ENCODE measurements at regions not wholly inside any gene's neighbourhood (a gene's known extent, or its start where the extent isn't known, plus 50 kb on each side); places are given as distances from the start of the nearest gene placed in this dataset.

DNA sequence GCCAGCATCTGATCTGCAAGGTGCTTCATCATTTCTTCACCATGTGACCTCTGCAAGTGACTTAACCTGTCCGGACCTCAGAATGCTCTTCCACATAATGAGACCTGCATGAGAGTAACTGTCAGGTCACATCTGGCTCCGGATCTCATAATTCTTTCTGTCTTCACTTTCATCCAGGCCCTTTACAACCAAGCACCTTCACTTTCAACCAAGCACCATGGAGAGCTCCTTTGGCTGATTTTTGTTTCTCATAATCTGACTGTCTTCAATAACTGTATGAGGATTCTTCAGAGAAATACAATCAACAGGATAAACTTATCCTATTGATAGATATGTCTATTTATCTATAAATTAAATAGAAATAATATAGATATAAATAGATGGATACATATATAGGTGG is 148.1 kb downstream of the VCX3A start:
- ChIA-PET CTCF (no interaction called here), POLR2A (no interaction called here), RAD21 (ENCODE audit: unreplicated experiment) (no interaction called here), SMC1A (ENCODE audit: uncharacterized antibody, unreplicated experiment) (no interaction called here)
- Histone ChIP-seq H4K20me1 (ENCODE audit: control insufficient read depth, insufficient read depth) (no peaks in the 10 kb centered on the region), H2AFZ (ENCODE audit: control insufficient read depth, low read depth, low read length) (no peak overlapping the region), H3K9ac (ENCODE audit: control insufficient read depth, insufficient read depth, low read length) (no peak overlapping the region), H3K9me3 (replicated peaks; ENCODE audit: control insufficient read depth, insufficient read depth, low read length) (no peaks in the 10 kb centered on the region), H3K4me3 (no peak overlapping the region), H3K27me3 (replicated peaks in 1 of 2; ENCODE audit: control insufficient read depth in 2 of 2, insufficient read depth in 2 of 2, low read length in 1 of 2) (no peaks in the 10 kb centered on the region), H3K27ac (ENCODE audit: control insufficient read depth, insufficient read depth) (no peak overlapping the region), H3K4me1 (ENCODE audit: control insufficient read depth, insufficient read depth, low read length) (no peaks in the 10 kb centered on the region), H3K79me2 (ENCODE audit: control insufficient read depth, insufficient read depth, low read length) (no peaks in the 10 kb centered on the region), H3K36me3 (ENCODE audit: control insufficient read depth in 2 of 2, insufficient read depth in 2 of 2, low read length in 1 of 2) (no peaks in the 10 kb centered on the region), H3K4me2 (ENCODE audit: control insufficient read depth, insufficient read depth) (no peak overlapping the region)
- TF ChIP-seq REST (IDR thresholded peaks at IDR 0.05; ENCODE audit: low read depth, low read length), result peak; percentile 73
- TF ChIP-seq IKZF1 (conservative IDR thresholded peaks at IDR 0.05), result no peak
- TF ChIP-seq TAF1 (IDR thresholded peaks at IDR 0.05; ENCODE audit: borderline replicate concordance, low read depth, low read length), result no peak
- ATAC-seq (no peak), DNase-seq (ENCODE audit: low read depth, low spot score) (no peak), FAIRE-seq (no peak)
- intact Hi-C loops (cut with micrococcal nuclease; ENCODE audit: unreplicated experiment), result no loop called here
- in situ Hi-C loops (cut with MboI), result no loop called here
- 12% methylated on average over 2 of the region's 2 CpGs for WGBS (ENCODE audit: insufficient coverage, insufficient replicate concordance, low lambda C conversion rate, missing lambda C conversion rate)
- no TSS peak for BruUV-seq (replicated peaks)

- H3K36me3 ChIP-seq (ENCODE audit: control insufficient read depth in 2 of 2, insufficient read depth in 2 of 2, low read length in 1 of 2), result no peaks in the 10 kb centered on the region
- no peak overlapping the region for H3K4me3 ChIP-seq
- in situ Hi-C loops (cut with MboI), result no loop called here
- no peak for DNase-seq (ENCODE audit: low read depth, low spot score)
- no peak overlapping the region for H2AFZ ChIP-seq (ENCODE audit: control insufficient read depth, low read depth, low read length)
- no peaks in the 10 kb centered on the region for H3K79me2 ChIP-seq (ENCODE audit: control insufficient read depth, insufficient read depth, low read length)
- CTCF ChIA-PET, result no interaction called here
- no TSS peak for BruUV-seq (replicated peaks)
- no peak for FAIRE-seq
- H3K9ac ChIP-seq (ENCODE audit: control insufficient read depth, insufficient read depth, low read length), result no peak overlapping the region
- 0% methylated on average over 4 of the region's 4 CpGs for WGBS (ENCODE audit: insufficient coverage, insufficient replicate concordance, low lambda C conversion rate, missing lambda C conversion rate)
- no peak overlapping the region for H3K4me2 ChIP-seq (ENCODE audit: control insufficient read depth, insufficient read depth)
- ATAC-seq, result no peak
- SMC1A ChIA-PET (ENCODE audit: uncharacterized antibody, unreplicated experiment), result no interaction called here
- POLR2A ChIA-PET, result interaction anchor here (0.9 kb wide), 1 partner anchor 65 kb away, joined by 3 read pairs; no protein-coding TSS in a partner anchor
- intact Hi-C loops (cut with micrococcal nuclease; ENCODE audit: unreplicated experiment), result no loop called here
- RAD21 ChIA-PET (ENCODE audit: unreplicated experiment), result no interaction called here
- H3K27me3 ChIP-seq (replicated peaks in 1 of 2; ENCODE audit: control insufficient read depth in 2 of 2, insufficient read depth in 2 of 2, low read length in 1 of 2), result no peaks in the 10 kb centered on the region
- H3K27ac ChIP-seq (ENCODE audit: control insufficient read depth, insufficient read depth), result no peak overlapping the region
- H3K4me1 ChIP-seq (ENCODE audit: control insufficient read depth, insufficient read depth, low read length), result no peaks in the 10 kb centered on the region
- H4K20me1 ChIP-seq (ENCODE audit: control insufficient read depth, insufficient read depth), result no peaks in the 10 kb centered on the region
- H3K9me3 ChIP-seq (replicated peaks; ENCODE audit: control insufficient read depth, insufficient read depth, low read length), result no peaks in the 10 kb centered on the region
- no peak for TF ChIP-seq ATF7 (IDR thresholded peaks at IDR 0.05; ENCODE audit: low read depth)
- no peak for TF ChIP-seq RFX5 (IDR thresholded peaks at IDR 0.05; ENCODE audit: low read depth, low read length)
- no peak for TF ChIP-seq SIN3A (IDR thresholded peaks at IDR 0.05; ENCODE audit: low read depth, low read length)
- no peak for TF ChIP-seq LARP7 (IDR thresholded peaks at IDR 0.05)
- TF ChIP-seq TCF12 (IDR thresholded peaks at IDR 0.05; ENCODE audit: low read depth, low read length), result no peak
- TF ChIP-seq, protein P1, sequence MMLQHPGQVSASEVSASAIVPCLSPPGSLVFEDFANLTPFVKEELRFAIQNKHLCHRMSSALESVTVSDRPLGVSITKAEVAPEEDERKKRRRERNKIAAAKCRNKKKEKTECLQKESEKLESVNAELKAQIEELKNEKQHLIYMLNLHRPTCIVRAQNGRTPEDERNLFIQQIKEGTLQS (IDR thresholded peaks at IDR 0.05; ENCODE audit: borderline replicate concordance, extremely low read depth, low read depth, low read length), result no peak
- no peak for TF ChIP-seq RUNX3 (IDR thresholded peaks at IDR 0.05; ENCODE audit: low read length)
- TF ChIP-seq MEF2A (IDR thresholded peaks at IDR 0.05; ENCODE audit: insufficient read depth, low read depth, low read length), result no peak
- no peak for TF ChIP-seq PAX8 (IDR thresholded peaks at IDR 0.05)
- no peak for TF ChIP-seq ETV6 (conservative IDR thresholded peaks at IDR 0.05 in 1 of 2, IDR thresholded peaks at IDR 0.05 in 1 of 2; ENCODE audit: borderline replicate concordance in 1 of 2, low read depth in 1 of 2)
- TF ChIP-seq, protein P2, sequence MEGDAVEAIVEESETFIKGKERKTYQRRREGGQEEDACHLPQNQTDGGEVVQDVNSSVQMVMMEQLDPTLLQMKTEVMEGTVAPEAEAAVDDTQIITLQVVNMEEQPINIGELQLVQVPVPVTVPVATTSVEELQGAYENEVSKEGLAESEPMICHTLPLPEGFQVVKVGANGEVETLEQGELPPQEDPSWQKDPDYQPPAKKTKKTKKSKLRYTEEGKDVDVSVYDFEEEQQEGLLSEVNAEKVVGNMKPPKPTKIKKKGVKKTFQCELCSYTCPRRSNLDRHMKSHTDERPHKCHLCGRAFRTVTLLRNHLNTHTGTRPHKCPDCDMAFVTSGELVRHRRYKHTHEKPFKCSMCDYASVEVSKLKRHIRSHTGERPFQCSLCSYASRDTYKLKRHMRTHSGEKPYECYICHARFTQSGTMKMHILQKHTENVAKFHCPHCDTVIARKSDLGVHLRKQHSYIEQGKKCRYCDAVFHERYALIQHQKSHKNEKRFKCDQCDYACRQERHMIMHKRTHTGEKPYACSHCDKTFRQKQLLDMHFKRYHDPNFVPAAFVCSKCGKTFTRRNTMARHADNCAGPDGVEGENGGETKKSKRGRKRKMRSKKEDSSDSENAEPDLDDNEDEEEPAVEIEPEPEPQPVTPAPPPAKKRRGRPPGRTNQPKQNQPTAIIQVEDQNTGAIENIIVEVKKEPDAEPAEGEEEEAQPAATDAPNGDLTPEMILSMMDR (IDR thresholded peaks at IDR 0.05 in 2 of 3, conservative IDR thresholded peaks at IDR 0.05 in 1 of 3; ENCODE audit: control insufficient read depth in 2 of 3, extremely low read depth in 1 of 3, insufficient read depth in 1 of 3, low read depth in 3 of 3, low read length in 3 of 3), result no peak
Measured at GRCh38 chrX:6384921-6385320, 150.0 kb downstream of the VCX3A start.

All from GM12878 (cell line).